A549 (cell line): ENCODE measurements at regions not wholly inside any gene's neighbourhood (a gene's known extent, or its start where the extent isn't known, plus 50 kb on each side); places are given as distances from the start of the nearest gene placed in this dataset.

Experiments used
- ATAC-seq, 2 experiments: fragments of 200-7000 bp in 1 of 2; fragments of >200 bp in 1 of 2; cut with Nextera tagmentation in 1 of 2; cut with Tn5 transposase in 1 of 2; 3 replicates each; pipeline versions ENCODE4 v1.8.0 to v1.9.1; 2018 to 2020; ENCODE audit warnings: mild to moderate bottlenecking in 1 of 2, moderate library complexity in 1 of 2
- CTCF ChIA-PET: fragments of 300-600 bp; sonication (Branson Sonifier 250); formaldehyde crosslinking; extraction: SDS; loops from one replicate; lab custom pipeline; 2021; ENCODE audit warnings: antibody characterized with exemption, inconsistent platforms; lab: Yijun Ruan, JAX
- POLR2A ChIA-PET: fragments of 350-600 bp; formaldehyde crosslinking; extraction: SDS; loops from one replicate; lab custom pipeline; 2021; ENCODE audit warnings: antibody characterized with exemption, inconsistent platforms; lab: Yijun Ruan, JAX
- DNase-seq, 2 experiments: peaks; one replicate each; pipeline versions ENCODE4 v3.0.0 to v3.0.0-alpha.2; 2011 to 2016; ENCODE audit warnings: low read depth in 1 of 2, low spot score in 1 of 2
- FAIRE-seq: peaks from 2 replicates; lab custom pipeline; 2011; peaks lifted over from hg19 to GRCh38; lab: Jason Lieb, UNC
- H3K27ac ChIP-seq, 2 experiments: fragments of >200 bp; sonication (Bioruptor Twin); formaldehyde crosslinking; 3 replicates each; pipeline ENCODE4 v1.5.1; 2016 to 2017
- H3K4me1 ChIP-seq: fragments of >200 bp; sonication (Bioruptor Twin); formaldehyde crosslinking; 3 replicates; pipeline ENCODE4 v1.6.1; 2016
- H3K4me2 ChIP-seq: fragments of >200 bp; sonication (Bioruptor Twin); formaldehyde crosslinking; 3 replicates; pipeline ENCODE4 v1.6.1; 2016
- H3K4me3 ChIP-seq: fragments of >200 bp; sonication (Bioruptor Twin); formaldehyde crosslinking; 3 replicates; pipeline ENCODE4 v1.5.1; 2016
- H3K9me3 ChIP-seq: fragments of >200 bp; sonication (Bioruptor Twin); formaldehyde crosslinking; 3 replicates; pipeline ENCODE4 v1.6.1; 2016
- CBX2 ChIP-seq: fragments of 200-600 bp; sonication (generic); IDR thresholded peaks from 2 replicates; pipeline ENCODE4 v1.6.1; 2016; ENCODE audit warnings: low read depth, mild to moderate bottlenecking, borderline replicate concordance
- EHMT2 ChIP-seq: fragments of 200-600 bp; sonication (generic); IDR thresholded peaks from 2 replicates; pipeline ENCODE4 v1.6.1; 2016; ENCODE audit warnings: antibody characterized with exemption, low read depth, mild to moderate bottlenecking, moderate library complexity
- FOSL2 ChIP-seq, 2 experiments: fragments of 450-650 bp in 1 of 2; fragments of >200 bp in 1 of 2; sonication (Bioruptor Twin) in 1 of 2; formaldehyde crosslinking; IDR thresholded peaks; 2 replicates each; pipeline versions ENCODE4 v1.5.0 to v1.6.1; 2016 to 2020; ENCODE audit warnings: mild to moderate bottlenecking in 1 of 2, moderate library complexity in 1 of 2
- FOXS1 ChIP-seq: fragments of 250-450 bp; sonication (Bioruptor Pico); IDR thresholded peaks from 2 replicates; pipeline ENCODE4 v1.5.0; 2020; ENCODE audit warnings: mild to moderate bottlenecking, moderate library complexity
- GATA3 ChIP-seq: IDR thresholded peaks from 2 replicates; pipeline ENCODE4 v1.6.1; 2012; ENCODE audit warnings: borderline replicate concordance
- HDAC2 ChIP-seq: fragments of 200-600 bp; sonication (generic); IDR thresholded peaks from 2 replicates; pipeline ENCODE4 v1.6.1; 2016
- HOXA7 ChIP-seq: fragments of 250-450 bp; sonication (Bioruptor Pico); IDR thresholded peaks from 2 replicates; pipeline ENCODE4 v1.5.0; 2020; ENCODE audit warnings: mild to moderate bottlenecking, moderate library complexity
- HOXB5 ChIP-seq: fragments of 250-450 bp; sonication (Bioruptor Pico); IDR thresholded peaks from 2 replicates; pipeline ENCODE4 v1.5.0; 2020; ENCODE audit warnings: mild to moderate bottlenecking, moderate library complexity
- JUNB ChIP-seq: fragments of >200 bp; sonication (Bioruptor Twin); formaldehyde crosslinking; IDR thresholded peaks from 2 replicates; pipeline ENCODE4 v1.6.1; 2016
- KDM5A ChIP-seq: fragments of 200-600 bp; sonication (generic); IDR thresholded peaks from 2 replicates; pipeline ENCODE4 v1.6.1; 2016; ENCODE audit warnings: antibody characterized with exemption, mild to moderate bottlenecking
- MAZ ChIP-seq: fragments of 150-350 bp; IDR thresholded peaks from 2 replicates; pipeline ENCODE4 v1.6.1; 2014; ENCODE audit warnings: antibody characterized with exemption, low read depth, low read length, borderline replicate concordance
- MYC ChIP-seq: IDR thresholded peaks from 2 replicates; pipeline ENCODE4 v1.6.1; 2012; ENCODE audit warnings: mild to moderate bottlenecking, inconsistent platforms, low read length, improper control_type of control experiment, borderline replicate concordance
- NR3C1 ChIP-seq: fragments of >200 bp; sonication (Bioruptor Twin); formaldehyde crosslinking; IDR thresholded peaks from 3 replicates; pipeline ENCODE4 v1.6.1; 2017
- POLR2A ChIP-seq: IDR thresholded peaks from 2 replicates; pipeline ENCODE4 v1.6.1; 2012; ENCODE audit warnings: mild to moderate bottlenecking, low read length
- RAD21 ChIP-seq, 2 experiments: fragments of >200 bp in 1 of 2; sonication (Bioruptor Twin) in 1 of 2; formaldehyde crosslinking in 1 of 2; IDR thresholded peaks in 1 of 2; conservative IDR thresholded peaks in 1 of 2; 2 replicates in 1 of 2; 3 replicates in 1 of 2; pipeline ENCODE4 v1.6.1; 2012 to 2018; ENCODE audit warnings: inconsistent platforms in 1 of 2
- RARB ChIP-seq: fragments of 250-450 bp; sonication (Bioruptor Pico); IDR thresholded peaks from 2 replicates; pipeline ENCODE4 v1.8.0; 2021; ENCODE audit warnings: mild to moderate bottlenecking, moderate library complexity
- RFX5 ChIP-seq: fragments of 450-650 bp; IDR thresholded peaks from 2 replicates; pipeline ENCODE4 v1.7.1; 2014; ENCODE audit warnings: antibody characterized with exemption, mild to moderate bottlenecking, moderate library complexity
- SREBF2 ChIP-seq: fragments of 450-650 bp; IDR thresholded peaks from 2 replicates; pipeline ENCODE4 v1.6.1; 2014; ENCODE audit warnings: mild to moderate bottlenecking, moderate library complexity
- ZFP36 ChIP-seq: fragments of 450-650 bp; IDR thresholded peaks from 2 replicates; pipeline ENCODE4 v1.6.1; 2014; ENCODE audit warnings: borderline replicate concordance; ENCODE audit not compliant: partially characterized antibody
- WGBS: methylation state at CpG from one replicate; pipeline ENCODE4 v1.1.6; 2017; ENCODE audit errors: missing lambda C conversion rate; 5-methylcytosine and 5-hydroxymethylcytosine counted together
- TF ChIP-seq, protein P1 (sequence below): fragments of 200-600 bp; sonication (generic); IDR thresholded peaks from 2 replicates; pipeline ENCODE4 v1.6.1; 2016; ENCODE audit warnings: antibody characterized with exemption, mild to moderate bottlenecking, moderate library complexity
- TF ChIP-seq, protein P2 (sequence below): fragments of 250-450 bp; sonication (Bioruptor Pico); IDR thresholded peaks from 2 replicates; pipeline ENCODE4 v1.5.0; 2020; ENCODE audit warnings: low read depth, mild to moderate bottlenecking, moderate library complexity
- TF ChIP-seq, protein P3 (sequence below): fragments of 150-350 bp; IDR thresholded peaks from 2 replicates; pipeline ENCODE4 v1.6.1; 2014; ENCODE audit warnings: low read depth, mild to moderate bottlenecking, low read length

DNA sequence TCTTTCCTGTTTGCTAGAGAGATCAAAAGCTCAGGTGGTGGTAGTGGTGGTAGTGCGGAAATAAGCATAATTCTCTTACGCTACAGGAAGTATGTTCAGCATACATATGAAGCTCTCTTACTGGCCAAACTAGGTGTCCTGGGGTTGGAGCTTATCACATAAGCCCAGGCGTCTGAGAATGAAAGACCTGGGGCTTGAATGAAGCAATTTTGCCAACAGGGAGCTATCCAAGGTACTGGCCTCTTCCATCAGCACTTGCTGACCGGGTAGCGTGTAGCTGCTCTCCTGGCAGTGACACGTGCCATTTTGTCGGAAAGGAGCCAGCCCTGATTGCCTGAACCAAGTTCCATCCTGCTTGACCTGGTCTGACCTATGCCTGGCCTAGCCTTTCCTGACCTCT lies 65.9 kb upstream of the HPF1 start:
- TF ChIP-seq, protein P1, sequence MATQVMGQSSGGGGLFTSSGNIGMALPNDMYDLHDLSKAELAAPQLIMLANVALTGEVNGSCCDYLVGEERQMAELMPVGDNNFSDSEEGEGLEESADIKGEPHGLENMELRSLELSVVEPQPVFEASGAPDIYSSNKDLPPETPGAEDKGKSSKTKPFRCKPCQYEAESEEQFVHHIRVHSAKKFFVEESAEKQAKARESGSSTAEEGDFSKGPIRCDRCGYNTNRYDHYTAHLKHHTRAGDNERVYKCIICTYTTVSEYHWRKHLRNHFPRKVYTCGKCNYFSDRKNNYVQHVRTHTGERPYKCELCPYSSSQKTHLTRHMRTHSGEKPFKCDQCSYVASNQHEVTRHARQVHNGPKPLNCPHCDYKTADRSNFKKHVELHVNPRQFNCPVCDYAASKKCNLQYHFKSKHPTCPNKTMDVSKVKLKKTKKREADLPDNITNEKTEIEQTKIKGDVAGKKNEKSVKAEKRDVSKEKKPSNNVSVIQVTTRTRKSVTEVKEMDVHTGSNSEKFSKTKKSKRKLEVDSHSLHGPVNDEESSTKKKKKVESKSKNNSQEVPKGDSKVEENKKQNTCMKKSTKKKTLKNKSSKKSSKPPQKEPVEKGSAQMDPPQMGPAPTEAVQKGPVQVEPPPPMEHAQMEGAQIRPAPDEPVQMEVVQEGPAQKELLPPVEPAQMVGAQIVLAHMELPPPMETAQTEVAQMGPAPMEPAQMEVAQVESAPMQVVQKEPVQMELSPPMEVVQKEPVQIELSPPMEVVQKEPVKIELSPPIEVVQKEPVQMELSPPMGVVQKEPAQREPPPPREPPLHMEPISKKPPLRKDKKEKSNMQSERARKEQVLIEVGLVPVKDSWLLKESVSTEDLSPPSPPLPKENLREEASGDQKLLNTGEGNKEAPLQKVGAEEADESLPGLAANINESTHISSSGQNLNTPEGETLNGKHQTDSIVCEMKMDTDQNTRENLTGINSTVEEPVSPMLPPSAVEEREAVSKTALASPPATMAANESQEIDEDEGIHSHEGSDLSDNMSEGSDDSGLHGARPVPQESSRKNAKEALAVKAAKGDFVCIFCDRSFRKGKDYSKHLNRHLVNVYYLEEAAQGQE = peak; percentile 88
- TF ChIP-seq EHMT2 (peak; percentile 61; the same call in 1 of the 2 replicates), MAZ (no peak)
- Histone ChIP-seq H3K4me3 (no peak overlapping the region), H3K27ac (no peak overlapping the region), H3K4me1 (no peaks in the 10 kb centered on the region), H3K4me2 (no peak overlapping the region), H3K9me3 (no peaks in the 10 kb centered on the region)
- FAIRE-seq = no peak
- peak; percentile 29 to 76; a peak in 3 of 6 replicates for ATAC-seq
- peak in 1 of 2 experiments; percentile 27 for DNase-seq
- WGBS = 62% methylated on average over 7 of the region's 7 CpGs
- CTCF ChIA-PET = interaction anchor here (1.1 to 1.3 kb wide), 2 partner anchors 13 to 225 kb away, joined by 3 read pairs; no protein-coding TSS in a partner anchor
- POLR2A ChIA-PET = interaction anchor here (0.5 kb wide), 1 partner anchor 11 kb away, joined by 6 read pairs; no protein-coding TSS in a partner anchor

DNA sequence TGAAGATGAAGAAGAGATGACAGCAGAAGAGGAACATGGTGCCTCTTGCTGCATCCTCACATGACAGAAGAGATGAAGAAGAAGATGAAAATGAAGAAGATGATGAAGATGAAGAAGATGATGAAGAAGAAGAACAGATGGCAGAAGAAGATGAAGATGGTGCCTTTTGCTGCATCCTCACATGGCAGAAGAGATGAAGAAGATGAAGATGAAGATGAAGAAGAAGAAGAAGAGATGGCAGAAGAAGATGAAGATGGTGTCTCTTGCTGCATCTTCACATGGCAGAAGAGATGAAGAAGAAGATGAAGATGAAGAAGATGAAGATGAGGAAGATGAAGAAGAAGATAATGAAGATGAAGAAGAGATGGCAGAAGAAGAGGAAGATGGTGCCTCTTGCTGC lies 63.7 kb upstream of the HPF1 start:
- Histone ChIP-seq H3K4me3 (no peak overlapping the region), H3K4me1 (no peaks in the 10 kb centered on the region; the same call in 2 of the 3 replicates), H3K9me3 (no peaks in the 10 kb centered on the region), H3K4me2 (no peak overlapping the region), H3K27ac (no peak overlapping the region)
- DNase-seq = no peak
- ChIA-PET POLR2A (no interaction called here), CTCF (no interaction called here)
- FAIRE-seq = no peak
- no peak for TF ChIP-seq SREBF2
- no peak for TF ChIP-seq HDAC2
- TF ChIP-seq GATA3 = no peak
- TF ChIP-seq, protein P2, sequence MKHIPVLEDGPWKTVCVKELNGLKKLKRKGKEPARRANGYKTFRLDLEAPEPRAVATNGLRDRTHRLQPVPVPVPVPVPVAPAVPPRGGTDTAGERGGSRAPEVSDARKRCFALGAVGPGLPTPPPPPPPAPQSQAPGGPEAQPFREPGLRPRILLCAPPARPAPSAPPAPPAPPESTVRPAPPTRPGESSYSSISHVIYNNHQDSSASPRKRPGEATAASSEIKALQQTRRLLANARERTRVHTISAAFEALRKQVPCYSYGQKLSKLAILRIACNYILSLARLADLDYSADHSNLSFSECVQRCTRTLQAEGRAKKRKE (CRISPR knock-in tag) = no peak
- no peak for TF ChIP-seq ZFP36
- no peak for TF ChIP-seq NR3C1
- no peak for TF ChIP-seq RAD21 (conservative IDR thresholded peaks at IDR 0.05 in 1 of 2, IDR thresholded peaks at IDR 0.05 in 1 of 2)
- no peak for TF ChIP-seq MYC
- no peak for TF ChIP-seq POLR2A
- TF ChIP-seq FOSL2 (IDR thresholded peaks at IDR 0.05) = no peak
- TF ChIP-seq FOSL2 (CRISPR knock-in tag; IDR thresholded peaks at IDR 0.05) = no peak
- no peak for TF ChIP-seq FOXS1 (CRISPR knock-in tag)
- TF ChIP-seq MAZ = no peak
- no peak for TF ChIP-seq RFX5
- TF ChIP-seq KDM5A = no peak
- TF ChIP-seq HOXA7 (CRISPR knock-in tag) = no peak
- no peak for TF ChIP-seq CBX2
- TF ChIP-seq JUNB = no peak
- TF ChIP-seq HOXB5 (CRISPR knock-in tag) = no peak
- no peak for TF ChIP-seq RARB
- TF ChIP-seq, protein P3, sequence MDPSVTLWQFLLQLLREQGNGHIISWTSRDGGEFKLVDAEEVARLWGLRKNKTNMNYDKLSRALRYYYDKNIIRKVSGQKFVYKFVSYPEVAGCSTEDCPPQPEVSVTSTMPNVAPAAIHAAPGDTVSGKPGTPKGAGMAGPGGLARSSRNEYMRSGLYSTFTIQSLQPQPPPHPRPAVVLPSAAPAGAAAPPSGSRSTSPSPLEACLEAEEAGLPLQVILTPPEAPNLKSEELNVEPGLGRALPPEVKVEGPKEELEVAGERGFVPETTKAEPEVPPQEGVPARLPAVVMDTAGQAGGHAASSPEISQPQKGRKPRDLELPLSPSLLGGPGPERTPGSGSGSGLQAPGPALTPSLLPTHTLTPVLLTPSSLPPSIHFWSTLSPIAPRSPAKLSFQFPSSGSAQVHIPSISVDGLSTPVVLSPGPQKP = no peak
- ATAC-seq = no peak
